Heart right ventricle (tissue), 16 donors: ENCODE measurements at regions not wholly inside any gene's neighbourhood (a gene's known extent, or its start where the extent isn't known, plus 50 kb on each side); places are given as distances from the start of the nearest gene placed in this dataset.
"Not testable (repeated sequence)": the region's sequence is repeated elsewhere in the genome, so short reads cannot be mapped to it uniquely, and the experiment has no call there.

Source experiments
- ATAC-seq, 8 donors: fragments of 200-7000 bp; cut with Tn5 transposase; one replicate each; pipeline ENCODE4 v1.9.1; 2020; ENCODE audit warnings: mild to moderate bottlenecking in 8 of 8, moderate library complexity in 8 of 8, moderate number of reproducible peaks in 1 of 8
- DNase-seq, 2 donors: peaks; one replicate each; pipeline ENCODE4 v3.0.0-alpha.2; 2020
- H3K27ac ChIP-seq, 10 donors: fragments of 200-600 bp; sonication (generic) in 2 of 10; one replicate each; pipeline versions ENCODE4 v1.5.0 to v1.8.0; 2020 to 2022; ENCODE audit warnings: mild to moderate bottlenecking in 3 of 10
- H3K27me3 ChIP-seq, 7 donors: fragments of 200-600 bp; one replicate each; pipeline ENCODE4 v1.8.0; 2021 to 2022; ENCODE audit warnings: mild to moderate bottlenecking in 2 of 7
- H3K36me3 ChIP-seq, 9 donors: fragments of 200-600 bp; sonication (generic) in 1 of 9; one replicate each; pipeline versions ENCODE4 v1.5.0 to v1.8.0; 2020 to 2022; ENCODE audit warnings: mild to moderate bottlenecking in 2 of 9
- H3K4me1 ChIP-seq, 9 donors: fragments of 200-600 bp; sonication (generic) in 1 of 9; one replicate each; pipeline versions ENCODE4 v1.5.0 to v1.8.0; 2020 to 2022; ENCODE audit warnings: mild to moderate bottlenecking in 4 of 9
- H3K4me3 ChIP-seq, 10 donors: fragments of 200-600 bp; sonication (generic) in 2 of 10; one replicate each; pipeline versions ENCODE4 v1.5.0 to v1.8.0; 2020 to 2022; ENCODE audit warnings: mild to moderate bottlenecking in 7 of 10, moderate library complexity in 2 of 10
- H3K9me3 ChIP-seq, 11 donors: fragments of 200-600 bp in 10 of 11; sonication (generic) in 2 of 11; one replicate each; pipeline versions ENCODE4 v1.5.0 to v1.8.0; 2013 to 2022; ENCODE audit warnings: mild to moderate bottlenecking in 2 of 11, control low read depth in 1 of 11, moderate library complexity in 1 of 11
- CTCF ChIP-seq, 9 donors: fragments of 200-600 bp; sonication (generic) in 2 of 9; IDR thresholded peaks; one replicate each; pipeline versions ENCODE4 v1.5.0 to v1.8.0; 2021 to 2022; ENCODE audit warnings: antibody characterized with exemption in 9 of 9, mild to moderate bottlenecking in 5 of 9, moderate library complexity in 1 of 9
- WGBS, 2 donors: extraction: QIAGEN DNeasy Blood & Tissue Kit; methylation state at CpG; one replicate each; pipeline ENCODE4 v1.1.7; 2013; ENCODE audit warnings: inconsistent platforms in 1 of 2; 5-methylcytosine and 5-hydroxymethylcytosine counted together
- intact Hi-C, 10 donors: fragments of 100-400 bp; cut with DNase I; formaldehyde crosslinking; loops; one replicate each; pipeline versions ENCODE4 v1.11.1 to v1.14.2; 2022
- donor health status: Arrhythmogenic right ventricular cardiomyopathy.
- donor health status: ischemic (EF 13 %, LVEDD 7.1; RV severe dilation, severe dysfunction).
- donor health status: healthy with polysubstance abuse.
- donor health status: DM: no; HTN: yes; CAD: no.
- donor health status: DM: no; HTN: no; CAD: no.
- donor health status: ischemic (EF 25% LVEDD 6.9; RV normal size, moderate dysfunction).
- donor health status: ischemic (EF 25% LVEDD 5.7; RV mildly dilated, moderate dysfunction).
- donor health status: healthy.
- donor health status: DM: yes; HTN: yes; CAD: no.
- donor health status: Ischemic cardiomyopathy.
- donor health status: ischemic (EF 35%, LVEDD 5.7; RV mildly dilated, moderate dysfunction).
- donor health status: nonischemic (EF 11% LVEDD 7.7; RV severe dilation, severe dysfunction).
- donor health status: DM: yes; HTN: yes; CAD: no.
- donor health status: PGD.
- donor health status: ischemic (EF 29% LVEDD 5.4; RV normal size, mild dysfunction).
- donor health status: nonischemic (EF 23%, LVEDD 6.1; RV moderate dilation, normal function).

- ATAC-seq, result no peak
- 78 to 81% methylated on average over 2 of the region's 2 CpGs for WGBS, 2 donors
These were observed 218.3 kb upstream of the PRDM1 start for GRCh38 chr6:105867821-105868220.

GRCh38 chr6:105867277-105867676, 218.9 kb upstream of the PRDM1 start:
- H3K9me3 ChIP-seq, result peaks cover 0 to 5% (median 0%) of the 10 kb centered on the region in 11 donors
- no peak overlapping the region for H3K4me3 ChIP-seq
- no peaks in the 10 kb centered on the region for H3K27me3 ChIP-seq
- DNase-seq (no peak), ATAC-seq (peak in 1 of 8 donors; percentile 35)
- H3K36me3 ChIP-seq, result no peaks in the 10 kb centered on the region
- peaks cover 0 to 47% (median 0%) of the 10 kb centered on the region in 9 donors for H3K4me1 ChIP-seq
- intact Hi-C loops, result no loop called here
- peak overlapping the region in 1 of 10 donors; percentile 57 for H3K27ac ChIP-seq
- WGBS, 2 donors, result 83 to 93% methylated on average over 5 of the region's 5 CpGs
- TF ChIP-seq CTCF (IDR thresholded peaks at IDR 0.05), result no peak

More at GRCh38 chr6:105867821-105868220, 218.3 kb upstream of the PRDM1 start:
- no peak for DNase-seq
- intact Hi-C loops, result no loop called here
- TF ChIP-seq CTCF (IDR thresholded peaks at IDR 0.05), result no peak
- Histone ChIP-seq H3K27me3 (no peaks in the 10 kb centered on the region), H3K36me3 (no peaks in the 10 kb centered on the region), H3K4me3 (no peak overlapping the region), H3K9me3 (no peaks in the 10 kb centered on the region), H3K27ac (peak overlapping the region in 1 of 10 donors; percentile 57), H3K4me1 (peaks cover 0 to 46% (median 0%) of the 10 kb centered on the region in 9 donors)

- H3K27ac ChIP-seq, result no peak overlapping the region
These were observed 223.1 kb upstream of the PRDM1 start for GRCh38 chr6:105862936-105863607.

GRCh38 chr6:105860927-105861326, 225.2 kb upstream of the PRDM1 start:
- intact Hi-C loops, result not testable (repeated sequence)

More at GRCh38 chr6:105862936-105863607, 223.1 kb upstream of the PRDM1 start:
- no peak overlapping the region for H3K4me3 ChIP-seq
- 79 to 87% methylated on average over 5 of the region's 5 CpGs for WGBS, 2 donors
- intact Hi-C loops, result no loop called here
- no peaks in the 10 kb centered on the region for H3K27me3 ChIP-seq
- H3K9me3 ChIP-seq, result peaks cover 0 to 12% (median 0%) of the 10 kb centered on the region in 11 donors
- DNase-seq, result no peak
- no peak for ATAC-seq
- H3K4me1 ChIP-seq, result peaks cover 0 to 13% (median 0%) of the 10 kb centered on the region in 9 donors
- H3K36me3 ChIP-seq, result no peaks in the 10 kb centered on the region
- no peak for TF ChIP-seq CTCF (IDR thresholded peaks at IDR 0.05)

GRCh38 chr6:105859457-105859856, 226.7 kb upstream of the PRDM1 start:
- intact Hi-C loops, result no loop called here
- Histone ChIP-seq H3K4me3 (no peak overlapping the region), H3K27me3 (no peaks in the 10 kb centered on the region), H3K4me1 (peaks cover 0 to 10% (median 0%) of the 10 kb centered on the region in 9 donors), H3K36me3 (no peaks in the 10 kb centered on the region), H3K27ac (no peak overlapping the region), H3K9me3 (peaks cover 0 to 12% (median 0%) of the 10 kb centered on the region in 11 donors)
- TF ChIP-seq CTCF (IDR thresholded peaks at IDR 0.05), result no peak
- WGBS, 2 donors, result 85 to 92% methylated on average over 1 of the region's 1 CpG
- no peak for ATAC-seq
- DNase-seq, result no peak

More at GRCh38 chr6:105860927-105861326, 225.2 kb upstream of the PRDM1 start:
- H3K9me3 ChIP-seq, result peaks cover 0 to 12% (median 0%) of the 10 kb centered on the region in 11 donors
- not testable (repeated sequence) for ATAC-seq, H3K27ac ChIP-seq, DNase-seq, H3K4me1 ChIP-seq, H3K27me3 ChIP-seq, H3K4me3 ChIP-seq, H3K36me3 ChIP-seq

GRCh38 chr6:105858639-105859038, 227.5 kb upstream of the PRDM1 start:
- H3K4me3 ChIP-seq, H3K27ac ChIP-seq, H3K36me3 ChIP-seq, H3K27me3 ChIP-seq, ATAC-seq, intact Hi-C loops, DNase-seq, H3K4me1 ChIP-seq: not testable (repeated sequence)
- WGBS, 2 donors, result 96 to 98% methylated on average over 3 of the region's 3 CpGs
- peaks cover 0 to 12% (median 0%) of the 10 kb centered on the region in 11 donors for H3K9me3 ChIP-seq
